ENCODE measurements at regions not wholly inside any gene's neighbourhood (a gene's known extent, or its start where the extent isn't known, plus 50 kb on each side); places are given as distances from the start of the nearest gene placed in this dataset.
"Not testable (repeated sequence)": the region's sequence is repeated elsewhere in the genome, so short reads cannot be mapped to it uniquely, and the experiment has no call there.

DNA sequence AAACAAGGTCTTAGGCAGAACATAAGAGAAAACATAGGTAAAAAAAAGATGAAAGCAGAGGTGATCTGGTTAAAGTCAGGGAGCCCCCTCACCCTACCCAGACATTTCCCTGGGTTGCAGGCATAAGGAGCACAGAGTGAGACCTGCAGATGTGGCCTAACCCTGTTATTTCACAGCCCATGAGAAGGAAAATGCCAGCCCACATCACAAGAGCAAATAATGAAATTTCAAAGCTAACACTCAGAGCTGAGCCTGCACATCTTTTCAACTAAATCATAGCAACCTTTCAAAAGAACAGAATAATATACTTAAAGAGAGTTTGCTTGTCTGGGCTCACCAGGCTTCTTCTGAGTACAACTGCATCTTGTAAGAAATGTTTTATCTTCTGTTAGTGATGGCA lies 295.4 kb downstream of the RPAP3 start:
- DNase-seq (ENCODE audit: extremely low read depth, low read depth), result no peak
- TF ChIP-seq, protein P1, sequence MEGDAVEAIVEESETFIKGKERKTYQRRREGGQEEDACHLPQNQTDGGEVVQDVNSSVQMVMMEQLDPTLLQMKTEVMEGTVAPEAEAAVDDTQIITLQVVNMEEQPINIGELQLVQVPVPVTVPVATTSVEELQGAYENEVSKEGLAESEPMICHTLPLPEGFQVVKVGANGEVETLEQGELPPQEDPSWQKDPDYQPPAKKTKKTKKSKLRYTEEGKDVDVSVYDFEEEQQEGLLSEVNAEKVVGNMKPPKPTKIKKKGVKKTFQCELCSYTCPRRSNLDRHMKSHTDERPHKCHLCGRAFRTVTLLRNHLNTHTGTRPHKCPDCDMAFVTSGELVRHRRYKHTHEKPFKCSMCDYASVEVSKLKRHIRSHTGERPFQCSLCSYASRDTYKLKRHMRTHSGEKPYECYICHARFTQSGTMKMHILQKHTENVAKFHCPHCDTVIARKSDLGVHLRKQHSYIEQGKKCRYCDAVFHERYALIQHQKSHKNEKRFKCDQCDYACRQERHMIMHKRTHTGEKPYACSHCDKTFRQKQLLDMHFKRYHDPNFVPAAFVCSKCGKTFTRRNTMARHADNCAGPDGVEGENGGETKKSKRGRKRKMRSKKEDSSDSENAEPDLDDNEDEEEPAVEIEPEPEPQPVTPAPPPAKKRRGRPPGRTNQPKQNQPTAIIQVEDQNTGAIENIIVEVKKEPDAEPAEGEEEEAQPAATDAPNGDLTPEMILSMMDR (IDR thresholded peaks at IDR 0.05; ENCODE audit: low read depth, low read length), result no peak

DNA sequence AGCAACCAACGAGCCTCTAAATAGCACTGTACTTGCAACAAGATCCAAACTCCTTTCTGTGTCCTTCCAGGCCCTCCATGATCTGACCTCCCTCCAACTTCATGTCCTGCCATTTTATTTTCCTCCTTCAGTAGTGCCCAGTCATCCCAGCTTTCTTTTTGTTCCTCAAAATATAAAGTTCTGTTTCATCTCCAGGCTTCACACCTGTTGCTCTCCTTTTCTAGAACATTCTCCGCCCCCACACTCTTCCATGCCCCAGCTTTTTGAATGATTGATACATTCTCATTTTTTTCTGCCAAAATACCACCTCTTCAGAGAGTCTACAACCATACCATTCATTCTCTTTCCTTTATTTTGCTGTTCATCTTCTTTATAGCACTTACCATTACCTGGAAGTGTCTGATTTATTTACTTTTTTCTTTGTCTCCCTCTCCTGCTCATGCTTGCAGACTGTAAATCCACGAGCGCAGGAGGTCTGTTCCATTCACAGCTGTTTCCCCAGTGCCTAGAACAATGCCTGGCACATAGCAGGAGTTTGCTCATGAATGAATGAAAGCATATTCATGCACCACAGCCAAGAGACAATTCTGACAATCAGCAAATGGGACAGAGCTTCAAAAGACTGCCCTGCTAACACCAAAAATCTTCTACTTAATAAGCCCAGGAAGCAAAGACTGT lies 296.4 kb downstream of the RPAP3 start:
- TF ChIP-seq, protein P1 (IDR thresholded peaks at IDR 0.05; ENCODE audit: low read depth, low read length), result no peak
- DNase-seq (ENCODE audit: extremely low read depth, low read depth), result no peak

DNA sequence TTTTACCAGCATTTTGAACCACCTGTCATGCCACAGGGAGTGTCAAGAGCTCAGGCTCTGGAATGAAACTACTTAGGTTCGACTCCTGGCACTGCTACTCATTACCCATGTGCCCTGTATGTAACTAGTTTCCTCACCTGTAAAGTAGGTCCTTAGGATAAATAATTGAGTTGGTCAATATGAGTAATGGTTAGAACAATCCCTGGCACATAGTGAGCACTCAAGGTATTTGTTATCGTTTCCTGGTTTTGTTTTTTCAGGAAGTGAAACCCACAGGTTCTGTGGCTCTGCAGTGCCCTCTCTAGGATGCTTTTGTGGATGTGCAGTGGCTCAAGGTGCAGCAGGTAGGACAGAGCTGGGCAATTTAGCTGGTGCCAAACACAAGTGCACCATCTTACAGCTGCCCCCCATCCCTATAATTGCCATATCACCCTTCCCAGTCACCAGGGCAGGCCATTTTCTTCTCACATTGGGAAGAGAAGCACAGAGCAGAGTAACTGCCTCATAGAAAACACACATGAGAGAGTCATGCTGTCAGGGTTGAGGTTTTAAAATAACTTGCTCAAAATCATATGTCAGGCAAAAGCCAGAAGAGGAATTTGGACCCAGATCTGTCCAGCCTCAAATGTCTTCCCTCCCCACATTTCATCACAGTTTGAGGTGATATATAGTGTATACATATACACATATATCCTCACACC lies 297.5 kb downstream of the RPAP3 start:
- TF ChIP-seq, protein P1 (IDR thresholded peaks at IDR 0.05; ENCODE audit: low read depth, low read length), result no peak
- no peak for DNase-seq (ENCODE audit: extremely low read depth, low read depth)

DNA sequence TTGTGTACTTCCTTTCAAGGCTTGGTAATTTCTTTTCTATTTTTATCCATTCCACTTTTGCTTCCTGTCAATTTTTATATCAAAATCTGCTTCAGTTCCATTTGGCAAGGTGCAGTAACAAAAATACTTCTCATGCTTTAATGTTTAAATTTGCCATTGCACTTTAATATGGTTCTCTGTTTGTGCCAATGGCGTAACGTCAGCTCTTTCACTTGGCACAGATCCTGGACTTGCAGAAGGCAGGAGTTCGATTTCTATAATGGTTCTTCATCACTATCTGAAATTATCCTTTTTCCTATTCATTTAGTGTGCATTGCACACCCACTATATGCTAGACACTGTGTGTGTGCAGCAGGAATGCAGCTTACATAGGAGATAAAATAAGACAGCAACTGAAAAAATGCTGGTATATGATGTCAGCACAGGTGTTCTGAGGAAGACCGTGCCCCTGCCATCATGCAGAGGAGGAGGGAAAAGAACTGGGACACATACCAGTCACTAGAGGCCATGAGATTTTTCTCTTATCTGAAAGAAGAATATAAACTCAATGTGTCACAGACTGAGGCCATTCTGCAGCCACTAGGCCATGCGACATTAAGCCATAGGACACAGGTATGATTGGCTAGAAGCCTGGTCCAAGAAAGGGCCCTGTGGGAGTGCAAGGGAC lies 298.2 kb downstream of the RPAP3 start:
- no peak for DNase-seq (ENCODE audit: extremely low read depth, low read depth)
- TF ChIP-seq, protein P1 (IDR thresholded peaks at IDR 0.05; ENCODE audit: low read depth, low read length), result no peak

DNA sequence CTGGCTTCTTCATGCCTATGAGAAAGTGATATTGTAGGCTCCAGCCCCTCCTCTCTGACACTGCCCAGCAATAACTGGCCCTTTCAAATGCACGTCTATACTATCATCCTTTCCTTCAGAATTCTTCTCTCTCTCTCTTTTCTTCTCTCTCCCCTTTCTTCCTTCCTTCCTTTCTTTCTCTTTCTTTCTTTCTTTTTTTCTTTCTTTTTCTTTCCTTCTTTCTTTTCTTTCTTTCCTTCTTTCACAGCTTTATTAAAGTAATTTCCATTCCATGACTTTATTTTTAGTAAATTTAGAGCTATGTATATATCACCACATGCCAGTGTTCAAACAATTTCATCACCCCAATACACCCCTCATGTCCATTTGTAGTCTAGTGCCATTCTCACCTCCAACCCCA lies 302.1 kb downstream of the RPAP3 start:
- no peak for DNase-seq (ENCODE audit: extremely low read depth, low read depth)
- TF ChIP-seq, protein P1 (IDR thresholded peaks at IDR 0.05; ENCODE audit: low read depth, low read length), result no peak

DNA sequence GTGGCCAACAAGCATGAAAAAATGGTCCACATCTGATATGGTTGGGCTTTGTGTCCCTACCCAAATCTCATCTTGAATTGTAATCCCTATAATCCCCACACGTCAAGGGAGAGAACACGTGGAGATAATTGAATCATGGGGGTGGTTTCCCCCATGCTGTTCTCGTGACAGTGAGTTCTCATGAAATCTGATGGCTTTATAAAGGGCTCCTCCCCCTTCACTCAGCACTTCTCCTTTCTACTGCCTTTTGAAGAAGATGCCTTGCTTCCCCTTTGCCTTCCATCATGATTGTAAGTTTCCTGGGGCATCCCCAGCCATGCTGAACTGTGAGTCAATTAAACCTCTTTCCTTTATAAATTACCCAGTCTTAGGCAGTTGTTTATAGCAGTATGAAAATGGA lies 304.6 kb downstream of the RPAP3 start:
- DNase-seq (ENCODE audit: extremely low read depth, low read depth), result not testable (repeated sequence)

DNA sequence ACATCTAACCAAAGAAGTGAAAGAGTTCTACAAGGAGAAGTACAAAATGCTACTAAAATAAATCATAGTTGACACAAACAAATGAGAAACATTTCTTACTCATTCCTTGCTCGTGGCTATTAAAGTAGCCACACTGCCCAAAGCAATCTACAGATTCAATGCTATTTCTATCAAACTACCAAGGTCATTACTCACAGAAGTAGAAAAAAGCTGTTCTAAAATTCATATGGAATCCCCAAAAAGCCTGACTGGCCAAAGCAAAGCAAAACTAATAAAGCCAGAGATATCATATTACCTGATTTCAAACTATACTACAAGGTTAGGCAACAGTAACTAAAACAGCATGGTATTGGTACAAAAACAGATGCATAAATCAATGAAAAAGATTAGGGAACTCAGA lies 305.6 kb downstream of the RPAP3 start:
- DNase-seq (ENCODE audit: extremely low read depth, low read depth), result no peak
- TF ChIP-seq, protein P1 (IDR thresholded peaks at IDR 0.05; ENCODE audit: low read depth, low read length), result no peak

Data from AG09319 (cell line).